Cardiac septum (tissue), 1 donor: ENCODE measurements at regions not wholly inside any gene's neighbourhood (a gene's known extent, or its start where the extent isn't known, plus 50 kb on each side); places are given as distances from the start of the nearest gene placed in this dataset.
"Not testable (repeated sequence)": the region's sequence is repeated elsewhere in the genome, so short reads cannot be mapped to it uniquely, and the experiment has no call there.

ENCODE experiments used
- DNase-seq: peaks from one replicate; pipeline ENCODE4 v3.0.0-alpha.2; 2020; ENCODE audit warnings: low spot score
- intact Hi-C: fragments of 100-400 bp; cut with DNase I; formaldehyde crosslinking; loops from one replicate; pipeline ENCODE4 v1.14.0; 2022
- donor health status: DM: no; HTN: no; CAD: no.

GRCh38 chr3:127044996-127045395, 62.1 kb downstream of the PLXNA1 start:
- intact Hi-C loops = no loop called here
- no peak for DNase-seq

- no peak for DNase-seq
- intact Hi-C loops = no loop called here
Observed at GRCh38 chr3:127045435-127046045, 62.6 kb downstream of the PLXNA1 start.

GRCh38 chr3:127046690-127047089, 63.8 kb downstream of the PLXNA1 start:
- DNase-seq, intact Hi-C loops: not testable (repeated sequence)

GRCh38 chr3:127049393-127049792, 66.5 kb downstream of the PLXNA1 start:
- intact Hi-C loops = no loop called here
- no peak for DNase-seq

GRCh38 chr3:127050733-127051132, 67.8 kb downstream of the PLXNA1 start:
- DNase-seq = no peak
- intact Hi-C loops = no loop called here

GRCh38 chr3:127052121-127052561, 69.2 kb downstream of the PLXNA1 start:
- no peak for DNase-seq
- intact Hi-C loops = no loop called here

- DNase-seq = no peak
- intact Hi-C loops = no loop called here
Observed at GRCh38 chr3:127053026-127053425, 70.1 kb downstream of the PLXNA1 start.

GRCh38 chr3:127053450-127053849, 70.5 kb downstream of the PLXNA1 start:
- intact Hi-C loops = no loop called here

GRCh38 chr3:127053979-127054378, 71.1 kb downstream of the PLXNA1 start:
- no peak for DNase-seq
- intact Hi-C loops = no loop called here

More at GRCh38 chr3:127053450-127053849, 70.5 kb downstream of the PLXNA1 start:
- no peak for DNase-seq

- intact Hi-C loops = no loop called here
- DNase-seq = no peak
Observed at GRCh38 chr3:127056281-127056680, 73.4 kb downstream of the PLXNA1 start.

- intact Hi-C loops = no loop called here
- no peak for DNase-seq
Observed at GRCh38 chr3:127056976-127057375, 74.1 kb downstream of the PLXNA1 start.

GRCh38 chr3:127059072-127059471, 76.2 kb downstream of the PLXNA1 start:
- no peak for DNase-seq
- intact Hi-C loops = no loop called here

GRCh38 chr3:127061641-127062040, 78.7 kb downstream of the PLXNA1 start:
- intact Hi-C loops = no loop called here
- no peak for DNase-seq

- DNase-seq = no peak
- intact Hi-C loops = no loop called here
Observed at GRCh38 chr3:127062926-127063325, 80.0 kb downstream of the PLXNA1 start.

- DNase-seq = no peak
- intact Hi-C loops = no loop called here
Observed at GRCh38 chr3:127063916-127064315, 81.0 kb downstream of the PLXNA1 start.

- no peak for DNase-seq
- intact Hi-C loops = no loop called here
Observed at GRCh38 chr3:127064391-127065137, 81.6 kb downstream of the PLXNA1 start.

- intact Hi-C loops = no loop called here
- no peak for DNase-seq
Observed at GRCh38 chr3:127065138-127065427, 82.2 kb downstream of the PLXNA1 start.

- intact Hi-C loops = no loop called here
- DNase-seq = no peak
Observed at GRCh38 chr3:127065561-127066290, 82.8 kb downstream of the PLXNA1 start.

- intact Hi-C loops = no loop called here
Observed at GRCh38 chr3:127066635-127067034, 83.7 kb downstream of the PLXNA1 start.

GRCh38 chr3:127067116-127067910, 84.4 kb downstream of the PLXNA1 start:
- DNase-seq = no peak
- intact Hi-C loops = no loop called here

More at GRCh38 chr3:127066635-127067034, 83.7 kb downstream of the PLXNA1 start:
- DNase-seq = no peak
